ENCODE measurements at regions not wholly inside any gene's neighbourhood (a gene's known extent, or its start where the extent isn't known, plus 50 kb on each side); places are given as distances from the start of the nearest gene placed in this dataset.

DNA sequence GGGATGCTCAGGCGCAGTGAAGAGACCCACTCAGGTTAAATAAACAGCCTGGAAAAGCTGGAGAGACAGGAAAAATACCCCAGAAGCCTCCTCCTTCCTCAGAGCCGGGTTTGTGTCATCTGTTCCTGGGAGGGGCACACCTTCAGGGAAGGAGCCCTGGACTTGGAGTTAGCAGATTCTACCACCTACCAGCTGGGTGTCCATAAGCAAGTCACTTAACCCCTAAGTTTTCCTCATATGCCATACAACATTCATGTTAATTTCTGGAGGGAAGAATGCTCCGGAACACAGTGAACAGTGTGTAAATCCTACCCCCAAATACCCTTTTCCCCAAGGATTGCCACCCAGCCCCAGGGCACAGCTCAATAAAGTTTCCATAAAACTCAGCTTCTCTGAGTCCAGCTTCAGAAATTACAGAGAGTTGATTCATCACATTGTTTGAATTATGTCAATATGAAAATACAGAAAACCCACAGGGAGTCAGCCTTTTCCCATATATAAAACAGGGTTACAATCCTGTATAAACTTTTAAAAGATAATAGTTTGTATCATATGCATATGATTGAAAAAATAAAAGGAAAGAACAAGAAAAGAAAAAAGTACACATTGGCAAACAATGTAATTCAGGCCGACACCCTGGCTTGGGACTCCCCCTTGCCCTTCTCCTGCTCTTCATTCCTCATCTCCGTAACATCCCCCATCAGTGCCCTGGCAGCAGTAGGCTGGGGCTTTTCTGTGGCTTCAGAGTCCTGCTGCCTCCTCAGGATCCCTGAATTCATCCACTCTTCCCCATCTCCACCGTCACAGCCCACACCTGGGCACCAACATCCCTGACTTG, 291.8 kb upstream of the USP24 start (continued):
- peak in 1 of 2 experiments; percentile 40; a peak in 2 of 5 replicates for TF ChIP-seq JUN (IDR thresholded peaks at IDR 0.05)
- no peak for TF ChIP-seq RNF2 (IDR thresholded peaks at IDR 0.05; ENCODE audit: borderline replicate concordance, low read depth)
- TF ChIP-seq E2F6 (IDR thresholded peaks at IDR 0.05; ENCODE audit: borderline replicate concordance, low read depth): peak; percentile 33; the same call in 1 of the 2 replicates
- no peak for TF ChIP-seq ZSCAN20 (CRISPR knock-in tag; IDR thresholded peaks at IDR 0.05)
- TF ChIP-seq EP300 (IDR thresholded peaks at IDR 0.05): peak; percentile 46 to 51; a peak in 3 of 5 replicates
- TF ChIP-seq RAD21 (conservative IDR thresholded peaks at IDR 0.05 in 1 of 2, IDR thresholded peaks at IDR 0.05 in 1 of 2): peak; percentile 32 to 73
- TF ChIP-seq RARB (CRISPR knock-in tag; IDR thresholded peaks at IDR 0.05): no peak
- TF ChIP-seq REST (IDR thresholded peaks at IDR 0.05): no peak
- no peak for TF ChIP-seq FOSB (CRISPR knock-in tag; IDR thresholded peaks at IDR 0.05)
- TF ChIP-seq HES2 (IDR thresholded peaks at IDR 0.05): no peak
- no peak for TF ChIP-seq NR3C1 (IDR thresholded peaks at IDR 0.05)
- TF ChIP-seq BCL3 (IDR thresholded peaks at IDR 0.05): peak; percentile 58; the same call in 1 of the 3 replicates
- TF ChIP-seq, protein P1, sequence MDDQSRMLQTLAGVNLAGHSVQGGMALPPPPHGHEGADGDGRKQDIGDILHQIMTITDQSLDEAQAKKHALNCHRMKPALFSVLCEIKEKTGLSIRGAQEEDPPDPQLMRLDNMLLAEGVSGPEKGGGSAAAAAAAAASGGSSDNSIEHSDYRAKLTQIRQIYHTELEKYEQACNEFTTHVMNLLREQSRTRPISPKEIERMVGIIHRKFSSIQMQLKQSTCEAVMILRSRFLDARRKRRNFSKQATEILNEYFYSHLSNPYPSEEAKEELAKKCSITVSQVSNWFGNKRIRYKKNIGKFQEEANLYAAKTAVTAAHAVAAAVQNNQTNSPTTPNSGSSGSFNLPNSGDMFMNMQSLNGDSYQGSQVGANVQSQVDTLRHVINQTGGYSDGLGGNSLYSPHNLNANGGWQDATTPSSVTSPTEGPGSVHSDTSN (IDR thresholded peaks at IDR 0.05): no peak
- TF ChIP-seq CHD2 (IDR thresholded peaks at IDR 0.05; ENCODE audit: low read length, partially characterized antibody): no peak
- no peak for TF ChIP-seq TFCP2L1 (CRISPR knock-in tag; IDR thresholded peaks at IDR 0.05)
- no peak for TF ChIP-seq RCOR1 (IDR thresholded peaks at IDR 0.05; ENCODE audit: low read depth, low read length)
- no peak for TF ChIP-seq FOXS1 (CRISPR knock-in tag; IDR thresholded peaks at IDR 0.05)
- TF ChIP-seq MYC (IDR thresholded peaks at IDR 0.05; ENCODE audit: borderline replicate concordance, low read length): no peak
- no peak for TF ChIP-seq NFE2L2 (conservative IDR thresholded peaks at IDR 0.05; ENCODE audit: low read length)
- TF ChIP-seq, protein P2, sequence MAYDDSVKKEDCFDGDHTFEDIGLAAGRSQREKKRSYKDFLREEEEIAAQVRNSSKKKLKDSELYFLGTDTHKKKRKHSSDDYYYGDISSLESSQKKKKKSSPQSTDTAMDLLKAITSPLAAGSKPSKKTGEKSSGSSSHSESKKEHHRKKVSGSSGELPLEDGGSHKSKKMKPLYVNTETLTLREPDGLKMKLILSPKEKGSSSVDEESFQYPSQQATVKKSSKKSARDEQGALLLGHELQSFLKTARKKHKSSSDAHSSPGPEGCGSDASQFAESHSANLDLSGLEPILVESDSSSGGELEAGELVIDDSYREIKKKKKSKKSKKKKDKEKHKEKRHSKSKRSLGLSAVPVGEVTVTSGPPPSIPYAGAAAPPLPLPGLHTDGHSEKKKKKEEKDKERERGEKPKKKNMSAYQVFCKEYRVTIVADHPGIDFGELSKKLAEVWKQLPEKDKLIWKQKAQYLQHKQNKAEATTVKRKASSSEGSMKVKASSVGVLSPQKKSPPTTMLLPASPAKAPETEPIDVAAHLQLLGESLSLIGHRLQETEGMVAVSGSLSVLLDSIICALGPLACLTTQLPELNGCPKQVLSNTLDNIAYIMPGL (CRISPR knock-in tag; IDR thresholded peaks at IDR 0.05; ENCODE audit: borderline replicate concordance): no peak
- TF ChIP-seq KDM1A (IDR thresholded peaks at IDR 0.05; ENCODE audit: low read depth): no peak
- TF ChIP-seq CBX2 (IDR thresholded peaks at IDR 0.05; ENCODE audit: borderline replicate concordance, low read depth): no peak
- peak; percentile 67 for TF ChIP-seq RFX5 (IDR thresholded peaks at IDR 0.05)
- no peak for TF ChIP-seq ZNF302 (CRISPR knock-in tag; IDR thresholded peaks at IDR 0.05)
- TF ChIP-seq HOXA7 (CRISPR knock-in tag; IDR thresholded peaks at IDR 0.05): no peak
- TF ChIP-seq SMC3 (IDR thresholded peaks at IDR 0.05): peak; percentile 56
- TF ChIP-seq TP53 (CRISPR knock-in tag; IDR thresholded peaks at IDR 0.05): no peak
- TF ChIP-seq, protein P3, sequence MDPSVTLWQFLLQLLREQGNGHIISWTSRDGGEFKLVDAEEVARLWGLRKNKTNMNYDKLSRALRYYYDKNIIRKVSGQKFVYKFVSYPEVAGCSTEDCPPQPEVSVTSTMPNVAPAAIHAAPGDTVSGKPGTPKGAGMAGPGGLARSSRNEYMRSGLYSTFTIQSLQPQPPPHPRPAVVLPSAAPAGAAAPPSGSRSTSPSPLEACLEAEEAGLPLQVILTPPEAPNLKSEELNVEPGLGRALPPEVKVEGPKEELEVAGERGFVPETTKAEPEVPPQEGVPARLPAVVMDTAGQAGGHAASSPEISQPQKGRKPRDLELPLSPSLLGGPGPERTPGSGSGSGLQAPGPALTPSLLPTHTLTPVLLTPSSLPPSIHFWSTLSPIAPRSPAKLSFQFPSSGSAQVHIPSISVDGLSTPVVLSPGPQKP (IDR thresholded peaks at IDR 0.05; ENCODE audit: low read depth, low read length): no peak
- peak; percentile 71; the same call in 1 of the 2 replicates for TF ChIP-seq FOSL2 (IDR thresholded peaks at IDR 0.05)
- TF ChIP-seq FOSL2 (CRISPR knock-in tag; IDR thresholded peaks at IDR 0.05): peak; percentile 76
- no peak for TF ChIP-seq EHF (CRISPR knock-in tag; IDR thresholded peaks at IDR 0.05)
- no peak for TF ChIP-seq ZFP36 (IDR thresholded peaks at IDR 0.05; ENCODE audit: borderline replicate concordance, partially characterized antibody)
- TF ChIP-seq ESRRA (IDR thresholded peaks at IDR 0.05; ENCODE audit: borderline replicate concordance, low read length): no peak
